K562 (cell line): ENCODE measurements at regions not wholly inside any gene's neighbourhood (a gene's known extent, or its start where the extent isn't known, plus 50 kb on each side); places are given as distances from the start of the nearest gene placed in this dataset.

ENCODE experiments used
- ATAC-seq: fragments of 200-7000 bp; cut with Tn5 transposase; 3 replicates; pipeline ENCODE4 v1.9.1; 2020; ENCODE audit warnings: moderate library complexity
- BruUV-seq: library from RNA; stranded (reverse); fragments of 400-500 nt; replicated peaks from 2 replicates; lab custom pipeline; 2021; lab: Mats Ljungman, UMichigan
- CTCF ChIA-PET: fragments of 300-600 bp; formaldehyde crosslinking; extraction: SDS; loops from one replicate; lab custom pipeline; 2021; ENCODE audit warnings: low intra/inter-chr PET ratio; lab: Yijun Ruan, JAX
- POLR2A ChIA-PET: fragments of 300-600, 350-650 bp; sonication (Branson Sonifier 250); formaldehyde crosslinking; extraction: SDS; loops from one replicate; lab custom pipeline; 2021; ENCODE audit warnings: antibody characterized with exemption, inconsistent platforms; lab: Yijun Ruan, JAX
- DNase-seq, 4 experiments: peaks; one replicate each; pipeline versions ENCODE4 v3.0.0 to v3.0.0-alpha.2; 2011 to 2018; ENCODE audit warnings: low spot score in 3 of 4, mixed read lengths in 3 of 4; ENCODE audit errors: extremely low read depth in 1 of 4
- FAIRE-seq: peaks from 2 replicates; lab custom pipeline; 2011; peaks lifted over from hg19 to GRCh38; lab: Jason Lieb, UNC
- H2AFZ ChIP-seq: 2 replicates; pipeline ENCODE4 v1.6.0; 2011; ENCODE audit warnings: low read depth, low read length, control low read depth, inconsistent platforms
- H3K27ac ChIP-seq: fragments of 200-600 bp; 3 replicates; pipeline ENCODE4 v1.8.0; 2011; ENCODE audit warnings: low read depth, mild to moderate bottlenecking, control low read depth, inconsistent platforms, low read length, moderate library complexity, mixed read lengths; ENCODE audit errors: extremely low read depth
- H3K27me3 ChIP-seq, 2 experiments: fragments of 300-600 bp in 1 of 2; 2 replicates in 1 of 2; 3 replicates in 1 of 2; pipeline versions ENCODE4 v1.6.0 to v1.8.0; 2011; ENCODE audit warnings: inconsistent platforms in 2 of 2, low read length in 2 of 2, mild to moderate bottlenecking in 1 of 2, mixed read lengths in 1 of 2, moderate library complexity in 1 of 2; ENCODE audit not compliant: control insufficient read depth in 2 of 2, insufficient read depth in 2 of 2
- H3K36me3 ChIP-seq: fragments of 300-600 bp; 3 replicates; pipeline ENCODE4 v1.8.0; 2011; ENCODE audit warnings: mild to moderate bottlenecking, low read length, inconsistent platforms; ENCODE audit not compliant: control insufficient read depth, insufficient read depth
- H3K4me1 ChIP-seq, 2 experiments: fragments of 200-600 bp in 1 of 2; replicated peaks in 1 of 2; 2 replicates in 1 of 2; 3 replicates in 1 of 2; pipeline versions ENCODE4 v1.5.1 to v1.8.0; 2011; ENCODE audit warnings: inconsistent platforms in 2 of 2, low read length in 2 of 2, mild to moderate bottlenecking in 1 of 2, mixed read lengths in 1 of 2, moderate library complexity in 1 of 2; ENCODE audit not compliant: control insufficient read depth in 2 of 2, insufficient read depth in 2 of 2
- H3K4me2 ChIP-seq: 2 replicates; pipeline ENCODE4 v1.6.1; 2011; ENCODE audit warnings: low read length, control low read depth, inconsistent platforms, mixed read lengths; ENCODE audit not compliant: insufficient read depth
- H3K4me3 ChIP-seq: fragments of 200-600 bp; sonication (generic), shearing (Covaris generic); 2 replicates; pipeline ENCODE4 v1.5.1; 2016; ENCODE audit warnings: control low read depth, inconsistent platforms
- H3K79me2 ChIP-seq: fragments of 200-600 bp; 3 replicates; pipeline ENCODE4 v1.8.0; 2011; ENCODE audit warnings: low read length, inconsistent platforms; ENCODE audit not compliant: control insufficient read depth, insufficient read depth
- H3K9ac ChIP-seq, 2 experiments: 2 replicates each; pipeline versions ENCODE4 v1.6.0 to v1.6.1; 2011; ENCODE audit warnings: low read depth in 2 of 2, low read length in 2 of 2, control low read depth in 1 of 2, inconsistent platforms in 1 of 2, mild to moderate bottlenecking in 1 of 2, mixed read lengths in 1 of 2; ENCODE audit not compliant: insufficient read depth in 1 of 2
- H3K9me1 ChIP-seq: one replicate; pipeline ENCODE4 v1.6.0; 2011; ENCODE audit warnings: inconsistent platforms, mild to moderate bottlenecking, low read length, moderate library complexity; ENCODE audit not compliant: control insufficient read depth, insufficient read depth
- H3K9me3 ChIP-seq: replicated peaks from 2 replicates; pipeline ENCODE4 v1.5.1; 2011; ENCODE audit warnings: low read depth, low read length, inconsistent platforms; ENCODE audit not compliant: control insufficient read depth, insufficient read depth
- H4K20me1 ChIP-seq: replicated peaks from 2 replicates; pipeline ENCODE4 v1.6.1; 2011; ENCODE audit warnings: low read length, inconsistent platforms, mixed read lengths; ENCODE audit not compliant: control insufficient read depth, insufficient read depth
- E4F1 ChIP-seq: fragments of 250-450 bp; sonication (Bioruptor Pico); IDR thresholded peaks from 2 replicates; pipeline ENCODE4 v1.5.0; 2021; ENCODE audit warnings: mild to moderate bottlenecking, borderline replicate concordance
- HNRNPK ChIP-seq: fragments of 200-400 bp; formaldehyde crosslinking; IDR thresholded peaks from one replicate; pipeline ENCODE4 v1.6.1; 2018; ENCODE audit warnings: mild to moderate bottlenecking, low read depth, low read length; ENCODE audit not compliant: poor library complexity, severe bottlenecking
- MIER1 ChIP-seq: fragments of 450-650 bp; IDR thresholded peaks from 2 replicates; pipeline ENCODE4 v1.6.1; 2016; ENCODE audit warnings: antibody characterized with exemption, mild to moderate bottlenecking, low read depth
- RB1 ChIP-seq: fragments of 450-650 bp; IDR thresholded peaks from 2 replicates; pipeline ENCODE4 v1.6.1; 2017; ENCODE audit warnings: low read depth, mild to moderate bottlenecking
- RERE ChIP-seq: sonication (generic); formaldehyde crosslinking; IDR thresholded peaks from 2 replicates; pipeline ENCODE4 v1.8.0; 2023; ENCODE audit warnings: missing genetic modification reagents, mild to moderate bottlenecking, borderline replicate concordance
- ZBED1 ChIP-seq: IDR thresholded peaks from 2 replicates; pipeline ENCODE4 v1.6.1; 2014
- ZBTB34 ChIP-seq: fragments of 250-450 bp; sonication (Bioruptor Pico); IDR thresholded peaks from 2 replicates; pipeline ENCODE4 v1.8.0; 2021; ENCODE audit warnings: mild to moderate bottlenecking, moderate library complexity
- ZNF282 ChIP-seq: sonication (generic); formaldehyde crosslinking; IDR thresholded peaks from 2 replicates; pipeline ENCODE4 v1.8.1; 2023; ENCODE audit warnings: missing genetic modification reagents
- ZNF324 ChIP-seq: fragments of 250-450 bp; sonication (Bioruptor Pico); IDR thresholded peaks from 2 replicates; pipeline ENCODE4 v1.4.0; 2020; ENCODE audit warnings: mild to moderate bottlenecking
- ZNF347 ChIP-seq: fragments of 450-650 bp; formaldehyde crosslinking; IDR thresholded peaks from 2 replicates; pipeline ENCODE4 v1.4.0; 2020; ENCODE audit warnings: low read depth, mild to moderate bottlenecking, moderate library complexity
- WGBS: fragments of 100-300 bp; shearing (Covaris generic); methylation state at CpG from one replicate; pipeline ENCODE4 v1.1.6; 2016; ENCODE audit warnings: low coverage, mixed read lengths; ENCODE audit not compliant: insufficient coverage; ENCODE audit errors: missing lambda C conversion rate; 5-methylcytosine and 5-hydroxymethylcytosine counted together
- in situ Hi-C: fragments of 300-500 bp; cut with MboI; formaldehyde crosslinking; loops from 4 replicates; pipeline ENCODE4 v1.15.0; 2018; ENCODE audit warnings: inconsistent platforms, mixed read lengths
- intact Hi-C: fragments of 100-400 bp; cut with micrococcal nuclease; formaldehyde crosslinking; loops from 2 replicates; pipeline ENCODE4 v1.14.2; 2022

GRCh38 chr9:108167136-108167900 is 677.7 kb upstream of the KLF4 start (continued):
- no peak for TF ChIP-seq ZBTB34 (CRISPR knock-in tag)

- no peak for ATAC-seq
- ChIA-PET POLR2A (interaction anchor here (0.6 kb wide), 1 partner anchor 586 kb away, joined by 3 read pairs; no protein-coding TSS in a partner anchor), CTCF (no interaction called here)
- Histone ChIP-seq H3K36me3 (no peaks in the 10 kb centered on the region), H3K9me1 (no peaks in the 10 kb centered on the region), H3K4me1 (peaks cover 0 to 4% of the 10 kb centered on the region in 2 experiments; a peak in 1 of 5 replicates), H3K9me3 (no peaks in the 10 kb centered on the region), H3K9ac (no peak overlapping the region), H3K79me2 (no peaks in the 10 kb centered on the region), H3K27me3 (peaks cover 27 to 40% of the 10 kb centered on the region in 2 experiments), H2AFZ (no peak overlapping the region), H3K27ac (no peak overlapping the region), H4K20me1 (no peaks in the 10 kb centered on the region), H3K4me2 (no peak overlapping the region), H3K4me3 (no peak overlapping the region)
- no peak for FAIRE-seq
- intact Hi-C loops: no loop called here
- WGBS: 0% methylated on average over 2 of the region's 2 CpGs
- no TSS peak for BruUV-seq
- no peak for DNase-seq
- in situ Hi-C loops: no loop called here
- TF ChIP-seq ZNF324: no peak
- TF ChIP-seq ZNF282: no peak
- no peak for TF ChIP-seq ZBED1
- TF ChIP-seq HNRNPK: no peak
- no peak for TF ChIP-seq E4F1 (CRISPR knock-in tag)
- no peak for TF ChIP-seq RERE (CRISPR knock-in tag)
- no peak for TF ChIP-seq ZNF347 (CRISPR knock-in tag)
- TF ChIP-seq RB1: no peak
- no peak for TF ChIP-seq MIER1
Observed at GRCh38 chr9:108166519-108166918, 677.0 kb upstream of the KLF4 start.
